ENCODE measurements at regions not wholly inside any gene's neighbourhood (a gene's known extent, or its start where the extent isn't known, plus 50 kb on each side); places are given as distances from the start of the nearest gene placed in this dataset.

DNA sequence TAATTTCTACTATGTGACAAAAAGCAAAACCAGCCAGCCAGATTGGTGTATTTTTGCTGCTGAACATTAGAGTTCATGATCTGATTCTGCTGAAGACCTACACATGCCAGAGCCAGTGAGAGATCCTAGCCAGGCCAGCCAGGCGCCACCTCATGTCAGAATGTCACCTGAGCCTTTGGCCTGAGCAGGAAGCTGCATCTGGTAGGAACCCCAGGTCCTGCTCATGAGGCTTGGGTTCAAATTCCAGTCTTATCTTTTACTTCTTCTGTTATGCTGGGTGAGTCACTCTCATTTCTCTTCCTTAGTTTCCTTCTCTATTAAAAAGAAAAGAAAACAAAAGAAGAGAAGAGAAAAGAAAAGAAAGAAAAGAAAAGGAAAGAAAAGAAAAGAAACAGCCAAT is 585.1 kb upstream of the CDH5 start:
- no peak for DNase-seq

- DNase-seq, result no peak
These were observed 587.3 kb upstream of the CDH5 start for GRCh38 chr16:65779201-65779600.

GRCh38 chr16:65776639-65777183 is 589.8 kb upstream of the CDH5 start:
- no peak for DNase-seq

DNA sequence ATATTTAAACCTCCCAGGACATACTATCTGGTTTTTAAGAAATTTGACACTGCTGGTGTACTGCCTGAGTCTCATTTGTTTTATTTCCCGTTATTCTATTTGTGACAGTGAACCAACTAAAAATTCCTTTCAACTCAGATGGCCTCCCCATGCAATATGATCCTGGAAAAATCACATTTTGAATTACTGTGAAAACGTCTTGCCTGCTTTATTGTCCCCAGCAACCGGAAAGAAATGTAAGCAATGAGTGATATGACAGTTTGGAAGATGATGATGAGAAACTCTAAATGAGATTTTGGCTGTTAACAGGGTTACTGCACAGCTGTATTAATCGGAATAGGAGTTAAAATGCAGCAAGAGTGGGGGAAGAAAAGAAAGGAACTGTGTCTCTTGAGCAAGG is 590.7 kb upstream of the CDH5 start:
- no peak for DNase-seq

DNA sequence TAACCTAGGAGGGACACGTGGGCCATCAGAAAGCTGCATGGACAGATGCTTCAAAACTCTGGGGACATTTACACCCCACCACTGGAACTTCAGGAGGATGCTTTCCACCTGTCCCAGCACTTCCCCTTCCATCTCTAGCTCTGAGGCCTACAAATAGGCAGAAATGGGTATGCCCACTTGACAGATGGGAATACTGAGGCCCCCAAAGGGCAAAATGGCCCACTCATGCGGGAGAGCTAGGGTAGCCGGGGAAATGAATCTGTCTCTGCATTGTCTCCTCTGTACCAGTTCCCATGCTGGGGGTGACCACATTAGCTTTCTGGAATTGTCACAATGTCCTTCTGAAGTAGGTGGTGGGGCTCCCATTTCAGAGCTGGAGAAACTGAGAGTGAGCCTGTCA is 592.1 kb upstream of the CDH5 start:
- no peak for DNase-seq

DNA sequence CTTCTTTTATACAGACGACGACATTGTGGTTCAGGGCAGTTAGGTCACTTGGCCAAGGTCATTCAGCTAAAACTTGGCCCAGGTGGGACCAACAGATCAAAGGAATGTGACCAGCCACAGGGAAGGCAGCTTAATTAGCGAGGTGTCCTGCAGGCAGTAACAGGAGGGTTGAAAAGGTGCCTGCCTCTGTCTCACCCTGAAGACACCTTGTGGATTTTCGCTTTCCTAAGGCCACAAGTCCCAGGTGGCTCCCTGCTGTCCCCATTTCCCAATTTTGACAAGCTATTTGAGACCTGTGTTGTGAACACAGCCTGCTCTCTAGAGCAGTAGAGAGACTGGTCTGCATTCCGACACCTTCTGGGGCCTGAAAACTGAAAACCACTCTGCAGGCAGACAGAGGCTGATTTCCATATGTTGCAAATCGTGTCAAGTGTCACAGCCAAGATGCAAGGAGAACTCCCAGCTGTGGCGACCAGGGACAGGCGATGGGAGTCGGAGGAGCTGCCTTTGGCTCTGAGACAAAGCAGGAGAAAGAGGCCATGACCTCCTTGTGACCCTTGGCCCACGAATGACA is 593.1 kb upstream of the CDH5 start:
- DNase-seq, result no peak

DNA sequence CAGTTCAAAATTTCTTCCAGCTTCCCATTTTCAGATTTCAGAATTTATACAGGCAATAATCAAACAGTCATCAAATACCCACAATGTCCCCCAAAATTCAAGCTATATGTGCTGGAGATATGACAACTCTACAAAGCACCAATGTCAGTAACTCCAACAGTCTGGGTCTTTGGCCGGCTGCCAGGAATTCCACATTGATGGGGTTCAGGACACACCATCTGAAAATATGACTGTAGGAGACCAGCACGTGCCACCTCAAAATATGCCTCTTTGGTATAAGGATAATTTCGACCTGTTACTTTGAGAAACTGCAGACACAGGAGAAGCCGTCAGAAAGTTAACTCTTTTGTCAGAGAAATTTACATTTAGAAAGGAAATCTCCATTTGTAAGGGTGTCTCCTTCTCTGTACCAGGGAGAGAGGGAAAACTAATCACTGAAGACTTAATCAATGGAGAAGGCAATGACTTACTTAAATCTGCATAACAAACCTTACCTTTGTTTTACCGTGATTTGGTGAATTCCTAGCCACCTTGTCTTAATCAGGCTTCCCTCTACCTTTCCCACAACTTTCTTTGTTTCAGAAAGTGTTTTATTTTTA is 594.3 kb upstream of the CDH5 start:
- no peak for DNase-seq

DNA sequence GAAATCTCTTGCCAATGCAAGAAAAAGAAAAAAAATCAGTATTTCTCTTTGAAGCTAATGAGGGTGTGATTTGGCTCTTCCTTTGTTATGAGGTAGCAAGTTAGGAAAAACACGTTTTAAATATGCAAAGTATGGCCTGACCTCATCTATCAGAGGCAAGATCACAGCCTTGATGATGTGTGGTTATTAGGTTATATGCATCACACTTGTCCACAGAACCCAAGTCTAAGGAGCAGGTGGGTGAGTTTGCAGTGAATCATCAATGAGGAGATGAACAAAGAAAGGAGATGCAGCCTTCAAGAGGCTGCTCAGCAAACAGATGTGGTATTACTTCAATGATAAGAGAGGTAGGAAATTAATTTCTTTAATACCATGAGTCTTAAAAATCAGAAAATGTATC is 594.8 kb upstream of the CDH5 start:
- no peak for DNase-seq

- no peak for DNase-seq
These were observed 595.7 kb upstream of the CDH5 start for GRCh38 chr16:65770752-65771151.

GRCh38 chr16:65769776-65770438 is 596.6 kb upstream of the CDH5 start:
- no peak for DNase-seq

- no peak for DNase-seq
These were observed 597.4 kb upstream of the CDH5 start for GRCh38 chr16:65769055-65769465.

- no peak for DNase-seq
These were observed 599.4 kb upstream of the CDH5 start for GRCh38 chr16:65767125-65767524.

GRCh38 chr16:65763640-65764305 is 602.7 kb upstream of the CDH5 start:
- no peak for DNase-seq

DNA sequence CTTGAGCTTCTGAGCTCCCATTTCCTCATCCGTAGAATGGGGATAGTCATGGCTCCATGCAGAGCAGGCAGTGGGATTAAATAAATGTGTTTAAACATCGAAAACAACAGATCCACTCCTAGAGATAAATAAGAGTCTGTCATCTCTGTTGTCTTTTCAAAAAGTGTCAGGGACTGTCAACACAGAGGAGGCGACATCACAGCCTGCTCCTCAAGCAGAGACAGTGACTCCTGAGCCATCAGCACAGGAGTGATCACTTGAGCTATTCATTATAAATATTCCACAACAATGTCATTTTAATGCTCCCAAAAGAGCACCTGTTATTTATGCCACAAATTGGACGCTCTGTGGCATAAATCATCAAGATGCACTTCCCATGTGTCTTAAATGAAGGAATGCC is 605.6 kb upstream of the CDH5 start:
- no peak for DNase-seq

- DNase-seq, result no peak
These were observed 607.9 kb upstream of the CDH5 start for GRCh38 chr16:65758620-65759019.

- no peak for DNase-seq
These were observed 609.4 kb upstream of the CDH5 start for GRCh38 chr16:65757064-65757463.

- DNase-seq, result no peak
These were observed 610.3 kb upstream of the CDH5 start for GRCh38 chr16:65756163-65756562.

GRCh38 chr16:65754820-65755691 is 611.4 kb upstream of the CDH5 start:
- no peak for DNase-seq

GRCh38 chr16:65752522-65752844 is 614.0 kb upstream of the CDH5 start:
- no peak for DNase-seq

DNA sequence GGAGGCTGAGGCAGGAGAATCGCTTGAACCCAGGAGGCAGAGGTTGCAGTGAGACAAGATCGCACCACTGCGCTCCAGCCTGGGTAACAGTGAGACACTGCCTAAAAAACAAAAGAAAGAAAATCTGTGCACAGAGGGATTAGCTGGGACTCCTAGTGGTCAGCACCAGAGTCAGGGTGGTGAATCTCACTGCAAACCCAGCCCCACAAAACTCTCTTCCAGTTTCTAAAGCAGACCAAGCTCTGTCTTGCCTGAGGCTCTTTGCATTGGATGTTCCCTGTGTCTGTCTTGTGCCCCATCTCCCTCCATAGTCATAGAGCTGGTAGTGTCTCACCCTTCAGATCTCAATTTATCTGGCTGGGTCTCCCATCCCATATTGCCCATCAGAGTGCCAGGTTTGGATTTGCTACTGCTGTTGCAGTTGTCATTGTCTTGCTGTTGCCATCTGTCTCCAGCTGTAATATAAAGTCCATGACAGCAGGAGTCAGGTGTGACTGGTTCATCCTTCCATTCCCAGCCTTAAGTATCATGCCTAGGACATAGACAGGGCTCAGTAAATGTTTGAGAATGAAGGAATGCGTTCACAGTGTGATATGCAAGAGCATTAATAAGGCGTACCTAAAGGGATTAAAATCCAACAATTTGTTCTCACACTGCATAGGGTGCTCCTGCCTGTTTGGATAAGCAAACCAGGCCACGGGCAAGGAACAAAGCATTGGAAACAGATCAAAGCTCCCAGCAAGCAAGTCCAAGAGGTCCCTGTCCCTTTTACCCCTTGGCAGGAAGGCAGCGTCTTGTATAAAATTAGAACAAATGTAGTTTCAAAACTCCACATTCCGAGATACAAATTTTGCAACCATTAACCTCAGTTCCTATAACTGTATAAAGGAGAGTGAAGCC is 614.6 kb upstream of the CDH5 start:
- no peak for DNase-seq

DNA sequence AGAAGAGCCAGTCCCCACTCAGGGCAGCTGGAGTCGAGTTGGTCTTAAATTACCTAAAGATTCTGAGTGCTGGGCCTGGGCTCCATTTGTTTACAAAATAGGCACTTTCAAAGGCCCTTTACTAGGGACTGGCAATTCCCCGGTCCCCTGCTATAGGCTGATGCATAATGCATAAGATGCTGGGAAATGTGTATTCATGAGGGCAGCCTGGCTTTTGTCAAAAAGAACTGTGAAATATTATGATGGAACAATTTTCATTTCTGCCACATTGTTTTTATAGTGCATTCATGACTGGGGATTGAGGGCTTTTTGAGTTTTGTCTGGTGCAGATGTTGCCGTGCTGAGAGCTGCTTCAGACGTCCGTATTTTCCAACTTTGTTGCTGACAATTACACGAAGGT is 617.0 kb upstream of the CDH5 start:
- DNase-seq, result no peak

- no peak for DNase-seq
These were observed 619.5 kb upstream of the CDH5 start for GRCh38 chr16:65746941-65747340.
